NT2/D1 (cell line): ENCODE measurements at regions not wholly inside any gene's neighbourhood (a gene's known extent, or its start where the extent isn't known, plus 50 kb on each side); places are given as distances from the start of the nearest gene placed in this dataset.

Experiments used
- YY1 ChIP-seq: IDR thresholded peaks from 2 replicates; pipeline ENCODE4 v1.6.1; 2011; ENCODE audit not compliant: insufficient read length, insufficient read depth
- ZNF274 ChIP-seq: IDR thresholded peaks from 2 replicates; pipeline ENCODE4 v1.6.1; 2011; ENCODE audit warnings: mild to moderate bottlenecking, low read depth, low read length

DNA sequence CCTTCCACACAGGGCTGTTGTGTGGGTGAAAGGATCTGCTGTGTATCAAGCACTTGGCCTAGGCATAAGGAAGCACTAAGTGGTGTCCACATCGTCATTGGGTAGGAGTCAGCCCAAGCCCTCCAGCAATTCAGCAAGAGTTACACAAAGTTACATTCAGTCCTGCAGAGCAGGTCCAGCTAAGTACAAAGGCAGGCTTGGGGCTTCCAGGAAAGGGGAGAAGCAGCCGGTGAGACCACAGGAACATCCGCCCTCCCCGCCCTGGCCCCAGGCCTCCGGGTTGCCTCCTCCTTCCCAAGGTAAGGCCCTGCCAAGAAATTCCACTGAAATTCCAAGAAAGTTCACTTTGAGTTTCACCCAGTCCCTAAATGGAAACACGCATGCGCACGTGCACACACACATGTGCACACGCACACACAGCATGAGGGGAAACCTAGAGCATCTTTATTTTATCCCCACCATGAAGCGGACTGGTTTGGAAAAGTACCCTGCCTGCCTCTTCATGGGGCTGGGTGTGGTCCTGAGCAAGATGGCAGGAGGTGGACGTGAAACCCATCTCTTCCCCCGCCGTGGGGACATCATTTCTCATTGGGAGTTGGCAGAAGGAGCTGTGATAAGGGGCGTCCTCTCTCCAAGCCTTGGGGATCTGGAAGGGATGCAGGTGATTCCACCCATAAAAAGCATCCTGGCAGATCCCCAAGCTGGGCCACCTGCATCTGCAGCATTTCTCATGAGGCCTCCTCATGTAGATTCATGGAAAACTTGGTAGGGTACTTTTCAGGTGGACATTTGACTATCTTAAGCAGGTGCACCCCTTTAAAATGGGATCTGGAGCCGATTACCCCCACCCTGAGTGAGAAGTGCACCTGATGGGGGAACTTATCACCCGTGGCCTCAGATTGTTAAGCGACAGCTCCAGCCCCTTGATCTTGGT lies 69.1 kb upstream of the NANOS1 start:
- no peak for TF ChIP-seq ZNF274
- TF ChIP-seq YY1: no peak
